ENCODE measurements at regions not wholly inside any gene's neighbourhood (a gene's known extent, or its start where the extent isn't known, plus 50 kb on each side); places are given as distances from the start of the nearest gene placed in this dataset.

DNA sequence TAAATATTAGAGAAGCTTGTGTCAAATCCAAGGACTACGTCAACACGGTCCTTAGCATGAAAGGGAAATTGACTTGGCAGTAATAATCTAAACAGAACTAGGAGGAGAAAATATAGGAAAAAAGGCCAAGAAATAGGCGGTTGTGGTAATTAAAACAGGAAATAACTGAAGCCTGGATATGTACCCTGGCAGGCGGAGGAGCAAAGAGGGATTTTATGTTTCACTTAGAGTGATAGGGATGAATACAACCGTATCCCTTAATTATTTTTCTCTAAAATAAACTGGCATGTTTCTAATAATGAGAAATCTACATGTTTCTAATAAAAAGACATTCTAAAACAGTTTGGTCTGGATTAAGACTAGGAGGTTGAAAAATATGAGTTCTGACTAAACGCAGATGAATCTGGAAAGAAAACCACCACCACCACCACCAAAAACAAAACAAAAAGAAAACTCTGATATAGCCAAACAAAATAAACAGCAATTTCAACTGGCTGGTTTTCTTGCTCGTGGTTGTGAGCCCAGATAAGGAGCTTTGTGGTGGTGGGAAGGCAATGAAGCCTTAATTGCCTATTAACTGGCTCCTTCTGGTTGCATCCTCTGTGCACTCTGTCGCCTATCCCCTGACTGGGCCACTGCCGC lies 334.2 kb upstream of the SNX7 start:
- TF ChIP-seq, protein P1, sequence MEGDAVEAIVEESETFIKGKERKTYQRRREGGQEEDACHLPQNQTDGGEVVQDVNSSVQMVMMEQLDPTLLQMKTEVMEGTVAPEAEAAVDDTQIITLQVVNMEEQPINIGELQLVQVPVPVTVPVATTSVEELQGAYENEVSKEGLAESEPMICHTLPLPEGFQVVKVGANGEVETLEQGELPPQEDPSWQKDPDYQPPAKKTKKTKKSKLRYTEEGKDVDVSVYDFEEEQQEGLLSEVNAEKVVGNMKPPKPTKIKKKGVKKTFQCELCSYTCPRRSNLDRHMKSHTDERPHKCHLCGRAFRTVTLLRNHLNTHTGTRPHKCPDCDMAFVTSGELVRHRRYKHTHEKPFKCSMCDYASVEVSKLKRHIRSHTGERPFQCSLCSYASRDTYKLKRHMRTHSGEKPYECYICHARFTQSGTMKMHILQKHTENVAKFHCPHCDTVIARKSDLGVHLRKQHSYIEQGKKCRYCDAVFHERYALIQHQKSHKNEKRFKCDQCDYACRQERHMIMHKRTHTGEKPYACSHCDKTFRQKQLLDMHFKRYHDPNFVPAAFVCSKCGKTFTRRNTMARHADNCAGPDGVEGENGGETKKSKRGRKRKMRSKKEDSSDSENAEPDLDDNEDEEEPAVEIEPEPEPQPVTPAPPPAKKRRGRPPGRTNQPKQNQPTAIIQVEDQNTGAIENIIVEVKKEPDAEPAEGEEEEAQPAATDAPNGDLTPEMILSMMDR (IDR thresholded peaks at IDR 0.05; ENCODE audit: low read depth, low read length, poor library complexity, severe bottlenecking), result no peak
- TF ChIP-seq EZH2phosphoT487 (IDR thresholded peaks at IDR 0.05; ENCODE audit: borderline replicate concordance, low read length), result no peak

Data from DOHH2 (cell line).